ENCODE measurements at regions not wholly inside any gene's neighbourhood (a gene's known extent, or its start where the extent isn't known, plus 50 kb on each side); places are given as distances from the start of the nearest gene placed in this dataset.

DNA sequence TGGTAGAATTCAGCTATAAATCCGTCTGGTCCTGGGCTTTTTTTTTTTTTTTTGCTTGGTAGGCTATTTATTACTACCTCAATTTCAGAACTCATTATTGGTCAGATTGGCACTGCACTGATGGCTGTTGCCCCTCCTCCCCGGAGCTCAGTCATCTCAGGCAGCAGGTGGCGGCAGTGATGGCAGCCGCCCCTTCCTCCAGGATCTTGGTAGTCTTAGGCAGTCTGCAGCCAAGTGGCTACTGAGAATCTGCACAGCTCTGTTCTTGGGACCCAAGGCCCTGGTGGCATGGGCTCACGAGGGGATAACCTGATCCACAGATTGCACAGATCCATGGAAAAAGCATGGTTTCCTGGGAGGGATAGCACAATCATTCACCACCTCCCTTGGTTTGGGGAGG lies 77.9 kb downstream of the GPR85 start:
- Histone ChIP-seq H3K9me3 (ENCODE audit: control insufficient read depth, low read length) (no peaks in the 10 kb centered on the region), H3K36me3 (ENCODE audit: control insufficient read depth, insufficient read depth, low read length) (no peaks in the 10 kb centered on the region), H3K4me1 (ENCODE audit: control insufficient read depth, insufficient read depth, low read length) (no peaks in the 10 kb centered on the region), H3K4me3 (ENCODE audit: low read length) (no peak overlapping the region), H3K27ac (ENCODE audit: low read depth, low read length) (no peak overlapping the region), H3K27me3 (ENCODE audit: control insufficient read depth, insufficient read depth, low read length, poor library complexity, severe bottlenecking) (no peaks in the 10 kb centered on the region), H3K9ac (ENCODE audit: extremely low read depth, low read length, poor library complexity, severe bottlenecking) (no peak overlapping the region)
- DNase-seq: no peak
- WGBS, 2 experiments (ENCODE audit: insufficient coverage in 1 of 2, insufficient read length in 1 of 2): 88 to 89% methylated on average over 4 to 5 of the region's 5 CpGs
- Mint-ChIP-seq H3K27ac (no peak overlapping the region), H3K4me3 (no peak overlapping the region), H3K9me3 (peaks cover 9% of the 10 kb centered on the region), H3K4me1 (no peaks in the 10 kb centered on the region), H3K27me3 (ENCODE audit: insufficient read depth) (no peaks in the 10 kb centered on the region), H3K36me3 (ENCODE audit: low read depth) (no peaks in the 10 kb centered on the region)
- TF ChIP-seq, protein P1, sequence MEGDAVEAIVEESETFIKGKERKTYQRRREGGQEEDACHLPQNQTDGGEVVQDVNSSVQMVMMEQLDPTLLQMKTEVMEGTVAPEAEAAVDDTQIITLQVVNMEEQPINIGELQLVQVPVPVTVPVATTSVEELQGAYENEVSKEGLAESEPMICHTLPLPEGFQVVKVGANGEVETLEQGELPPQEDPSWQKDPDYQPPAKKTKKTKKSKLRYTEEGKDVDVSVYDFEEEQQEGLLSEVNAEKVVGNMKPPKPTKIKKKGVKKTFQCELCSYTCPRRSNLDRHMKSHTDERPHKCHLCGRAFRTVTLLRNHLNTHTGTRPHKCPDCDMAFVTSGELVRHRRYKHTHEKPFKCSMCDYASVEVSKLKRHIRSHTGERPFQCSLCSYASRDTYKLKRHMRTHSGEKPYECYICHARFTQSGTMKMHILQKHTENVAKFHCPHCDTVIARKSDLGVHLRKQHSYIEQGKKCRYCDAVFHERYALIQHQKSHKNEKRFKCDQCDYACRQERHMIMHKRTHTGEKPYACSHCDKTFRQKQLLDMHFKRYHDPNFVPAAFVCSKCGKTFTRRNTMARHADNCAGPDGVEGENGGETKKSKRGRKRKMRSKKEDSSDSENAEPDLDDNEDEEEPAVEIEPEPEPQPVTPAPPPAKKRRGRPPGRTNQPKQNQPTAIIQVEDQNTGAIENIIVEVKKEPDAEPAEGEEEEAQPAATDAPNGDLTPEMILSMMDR (conservative IDR thresholded peaks at IDR 0.05): no peak

GRCh38 chr7:113004726-113005454 lies 81.7 kb downstream of the GPR85 start:
- Histone ChIP-seq H3K9ac (ENCODE audit: extremely low read depth, low read length, poor library complexity, severe bottlenecking) (no peak overlapping the region), H3K36me3 (ENCODE audit: control insufficient read depth, insufficient read depth, low read length) (no peaks in the 10 kb centered on the region), H3K9me3 (ENCODE audit: control insufficient read depth, low read length) (no peaks in the 10 kb centered on the region), H3K27me3 (ENCODE audit: control insufficient read depth, insufficient read depth, low read length, poor library complexity, severe bottlenecking) (no peaks in the 10 kb centered on the region), H3K27ac (ENCODE audit: low read depth, low read length) (no peak overlapping the region), H3K4me3 (ENCODE audit: low read length) (no peak overlapping the region), H3K4me1 (ENCODE audit: control insufficient read depth, insufficient read depth, low read length) (no peaks in the 10 kb centered on the region)
- H3K9me3 Mint-ChIP-seq: no peaks in the 10 kb centered on the region
- TF ChIP-seq, protein P1 (conservative IDR thresholded peaks at IDR 0.05): no peak
- no peak overlapping the region for H3K27ac Mint-ChIP-seq
- no peak overlapping the region for H3K4me3 Mint-ChIP-seq
- no peak for DNase-seq
- H3K36me3 Mint-ChIP-seq (ENCODE audit: low read depth): no peaks in the 10 kb centered on the region
- no peaks in the 10 kb centered on the region for H3K4me1 Mint-ChIP-seq
- peaks cover 5% of the 10 kb centered on the region for H3K27me3 Mint-ChIP-seq (ENCODE audit: insufficient read depth)
- WGBS, 2 experiments (ENCODE audit: insufficient coverage in 1 of 2, insufficient read length in 1 of 2): 86 to 96% methylated on average over 2 to 3 of the region's 4 CpGs

- Mint-ChIP-seq H3K27ac (no peak overlapping the region), H3K4me3 (no peak overlapping the region), H3K9me3 (no peaks in the 10 kb centered on the region), H3K4me1 (no peaks in the 10 kb centered on the region), H3K36me3 (ENCODE audit: low read depth) (no peaks in the 10 kb centered on the region), H3K27me3 (ENCODE audit: insufficient read depth) (peaks cover 8% of the 10 kb centered on the region)
- 90 to 100% methylated on average over 1 to 6 of the region's 6 CpGs for WGBS, 2 experiments (ENCODE audit: insufficient coverage in 1 of 2, insufficient read length in 1 of 2)
- Histone ChIP-seq H3K27me3 (ENCODE audit: control insufficient read depth, insufficient read depth, low read length, poor library complexity, severe bottlenecking) (no peaks in the 10 kb centered on the region), H3K4me3 (ENCODE audit: low read length) (no peak overlapping the region), H3K36me3 (ENCODE audit: control insufficient read depth, insufficient read depth, low read length) (no peaks in the 10 kb centered on the region), H3K27ac (ENCODE audit: low read depth, low read length) (no peak overlapping the region), H3K9me3 (ENCODE audit: control insufficient read depth, low read length) (no peaks in the 10 kb centered on the region), H3K4me1 (ENCODE audit: control insufficient read depth, insufficient read depth, low read length) (no peaks in the 10 kb centered on the region), H3K9ac (ENCODE audit: extremely low read depth, low read length, poor library complexity, severe bottlenecking) (no peak overlapping the region)
- TF ChIP-seq, protein P1 (conservative IDR thresholded peaks at IDR 0.05): no peak
- no peak for DNase-seq
Measured at GRCh38 chr7:113000316-113001020, 86.2 kb downstream of the GPR85 start.
